Activated CD4-positive, alpha-beta memory T cell treated with anti-CD3 and anti-CD28 coated beads for 36 hours (primary cell): ENCODE measurements at regions not wholly inside any gene's neighbourhood (a gene's known extent, or its start where the extent isn't known, plus 50 kb on each side); places are given as distances from the start of the nearest gene placed in this dataset.

Source experiments
- CTCF ChIA-PET: fragments of 350-600 bp; sonication (Branson Sonifier 250); formaldehyde crosslinking; loops from one replicate; lab custom pipeline; 2021; ENCODE audit warnings: antibody characterized with exemption, inconsistent platforms; lab: Charles Lee
- POLR2A ChIA-PET: fragments of 350-600 bp; sonication (Branson Sonifier 250); formaldehyde crosslinking; loops from one replicate; lab custom pipeline; 2021; ENCODE audit warnings: antibody characterized with exemption; lab: Charles Lee
- DNase-seq: peaks from one replicate; pipeline ENCODE4 v3.0.0-alpha.2; 2020
- H3K27ac Mint-ChIP-seq: one replicate; pipeline ENCODE4 v1.8.0; 2021; ENCODE audit warnings: mixed read lengths
- H3K27me3 Mint-ChIP-seq: one replicate; pipeline ENCODE4 v1.8.0; 2021; ENCODE audit warnings: mixed read lengths
- H3K36me3 Mint-ChIP-seq: one replicate; pipeline ENCODE4 v1.8.0; 2021; ENCODE audit warnings: mixed read lengths
- H3K4me1 Mint-ChIP-seq: one replicate; pipeline ENCODE4 v1.8.0; 2021; ENCODE audit warnings: low read depth, mixed read lengths
- H3K4me3 Mint-ChIP-seq: one replicate; pipeline ENCODE4 v1.8.0; 2021; ENCODE audit warnings: mild to moderate bottlenecking, mixed read lengths
- H3K9me3 Mint-ChIP-seq: one replicate; pipeline ENCODE4 v1.8.0; 2021; ENCODE audit warnings: mixed read lengths
- intact Hi-C: fragments of 100-400 bp; cut with micrococcal nuclease; formaldehyde crosslinking; loops from one replicate; pipeline ENCODE4 v1.15.1; 2023

GRCh38 chr6:143591441-143591840, 79.9 kb upstream of the FUCA2 start:
- Mint-ChIP-seq H3K36me3 (no peaks in the 10 kb centered on the region), H3K27me3 (no peaks in the 10 kb centered on the region), H3K9me3 (no peaks in the 10 kb centered on the region), H3K4me1 (peaks cover 12% of the 10 kb centered on the region), H3K27ac (no peak overlapping the region), H3K4me3 (no peak overlapping the region)
- POLR2A ChIA-PET, result no interaction called here
- intact Hi-C loops, result no loop called here
- DNase-seq, result no peak
- CTCF ChIA-PET, result interaction anchor here (1.1 kb wide), 1 partner anchor 14 kb away, joined by 3 read pairs; no protein-coding TSS in a partner anchor

GRCh38 chr6:143589162-143589561, 77.6 kb upstream of the FUCA2 start:
- CTCF ChIA-PET, result no interaction called here
- POLR2A ChIA-PET, result no interaction called here
- no peak overlapping the region for H3K27ac Mint-ChIP-seq
- no peak for DNase-seq
- no peaks in the 10 kb centered on the region for H3K36me3 Mint-ChIP-seq
- H3K27me3 Mint-ChIP-seq, result no peaks in the 10 kb centered on the region
- intact Hi-C loops, result loop anchor here (5.0 kb wide), 1 partner anchor 33 kb away; no protein-coding TSS in a partner anchor
- peaks cover 3% of the 10 kb centered on the region for H3K4me1 Mint-ChIP-seq
- no peaks in the 10 kb centered on the region for H3K9me3 Mint-ChIP-seq
- no peak overlapping the region for H3K4me3 Mint-ChIP-seq

GRCh38 chr6:143586557-143586956, 75.0 kb upstream of the FUCA2 start:
- ChIA-PET POLR2A (interaction anchor here (0.6 kb wide), 1 partner anchor 604 kb away, joined by 3 read pairs; no protein-coding TSS in a partner anchor), CTCF (interaction anchor here (2.2 kb wide), 1 partner anchor 11 kb away, joined by 12 read pairs; no protein-coding TSS in a partner anchor)
- intact Hi-C loops, result loop anchor here (5.0 kb wide), 1 partner anchor 36 kb away; no protein-coding TSS in a partner anchor
- Mint-ChIP-seq H3K4me3 (no peak overlapping the region), H3K36me3 (no peaks in the 10 kb centered on the region), H3K9me3 (no peaks in the 10 kb centered on the region), H3K27me3 (no peaks in the 10 kb centered on the region), H3K27ac (no peak overlapping the region), H3K4me1 (peaks cover 5% of the 10 kb centered on the region)
- no peak for DNase-seq

- Mint-ChIP-seq H3K4me3 (no peak overlapping the region), H3K36me3 (no peaks in the 10 kb centered on the region), H3K27me3 (no peaks in the 10 kb centered on the region), H3K27ac (no peak overlapping the region), H3K9me3 (no peaks in the 10 kb centered on the region), H3K4me1 (peaks cover 10% of the 10 kb centered on the region)
- intact Hi-C loops, result loop anchor here (5.0 kb wide), 1 partner anchor 37 kb away; no protein-coding TSS in a partner anchor
- no peak for DNase-seq
- CTCF ChIA-PET, result interaction anchor here (2.2 kb wide), 1 partner anchor 10 kb away, joined by 12 read pairs; no protein-coding TSS in a partner anchor
- POLR2A ChIA-PET, result interaction anchor here (1.1 kb wide), 1 partner anchor 9 kb away, joined by 4 read pairs; no protein-coding TSS in a partner anchor
These were observed 74.2 kb upstream of the FUCA2 start for GRCh38 chr6:143585716-143586115.

- H3K36me3 Mint-ChIP-seq, result no peaks in the 10 kb centered on the region
- H3K27me3 Mint-ChIP-seq, result no peaks in the 10 kb centered on the region
- H3K27ac Mint-ChIP-seq, result no peak overlapping the region
- ChIA-PET CTCF (interaction anchor here (2.2 kb wide), 1 partner anchor 10 kb away, joined by 12 read pairs; no protein-coding TSS in a partner anchor), POLR2A (interaction anchor here (1.1 kb wide), 1 partner anchor 10 kb away, joined by 4 read pairs; no protein-coding TSS in a partner anchor)
- DNase-seq, result no peak
- peaks cover 10% of the 10 kb centered on the region for H3K4me1 Mint-ChIP-seq
- H3K4me3 Mint-ChIP-seq, result no peak overlapping the region
- intact Hi-C loops, result loop anchor here (5.0 kb wide), 1 partner anchor 37 kb away; no protein-coding TSS in a partner anchor
- no peaks in the 10 kb centered on the region for H3K9me3 Mint-ChIP-seq
These were observed 73.7 kb upstream of the FUCA2 start for GRCh38 chr6:143585241-143585640.

- ChIA-PET POLR2A (no interaction called here), CTCF (interaction anchor here (1.0 kb wide), 1 partner anchor 8 kb away, joined by 5 read pairs; no protein-coding TSS in a partner anchor)
- Mint-ChIP-seq H3K27me3 (no peaks in the 10 kb centered on the region), H3K27ac (no peak overlapping the region), H3K9me3 (no peaks in the 10 kb centered on the region), H3K36me3 (no peaks in the 10 kb centered on the region), H3K4me3 (no peak overlapping the region), H3K4me1 (peaks cover 12% of the 10 kb centered on the region)
- intact Hi-C loops, result no loop called here
- DNase-seq, result no peak
These were observed 72.2 kb upstream of the FUCA2 start for GRCh38 chr6:143583542-143584327.

GRCh38 chr6:143581835-143582480, 70.4 kb upstream of the FUCA2 start:
- no peak overlapping the region for H3K27ac Mint-ChIP-seq
- no peak for DNase-seq
- no peaks in the 10 kb centered on the region for H3K36me3 Mint-ChIP-seq
- H3K4me1 Mint-ChIP-seq, result peaks cover 12% of the 10 kb centered on the region
- H3K27me3 Mint-ChIP-seq, result no peaks in the 10 kb centered on the region
- CTCF ChIA-PET, result interaction anchor here (0.8 to 1.2 kb wide), 3 partner anchors 10 to 431 kb away, joined by 3 to 4 read pairs (median 4); no protein-coding TSS in a partner anchor
- H3K9me3 Mint-ChIP-seq, result no peaks in the 10 kb centered on the region
- H3K4me3 Mint-ChIP-seq, result no peak overlapping the region
- POLR2A ChIA-PET, result no interaction called here
- intact Hi-C loops, result no loop called here

GRCh38 chr6:143579703-143580102, 68.2 kb upstream of the FUCA2 start:
- Mint-ChIP-seq H3K36me3 (no peaks in the 10 kb centered on the region), H3K27me3 (no peaks in the 10 kb centered on the region), H3K27ac (no peak overlapping the region), H3K9me3 (no peaks in the 10 kb centered on the region), H3K4me3 (no peak overlapping the region), H3K4me1 (peaks cover 18% of the 10 kb centered on the region)
- CTCF ChIA-PET, result interaction anchor here (0.9 kb wide), 2 partner anchors 264 to 434 kb away, joined by 3 to 4 read pairs; no protein-coding TSS in a partner anchor
- intact Hi-C loops, result loop anchor here (10.0 kb wide), 1 partner anchor 635 kb away; no protein-coding TSS in a partner anchor
- no peak for DNase-seq
- POLR2A ChIA-PET, result interaction anchor here (1.0 kb wide), 1 partner anchor 177 kb away, joined by 4 read pairs; no protein-coding TSS in a partner anchor

GRCh38 chr6:143578054-143578453, 66.5 kb upstream of the FUCA2 start:
- intact Hi-C loops, result loop anchor here (10.0 kb wide), 1 partner anchor 637 kb away; no protein-coding TSS in a partner anchor
- POLR2A ChIA-PET, result interaction anchor here (0.7 kb wide), 1 partner anchor 22 kb away, joined by 3 read pairs; no protein-coding TSS in a partner anchor
- H3K36me3 Mint-ChIP-seq, result no peaks in the 10 kb centered on the region
- no peak overlapping the region for H3K27ac Mint-ChIP-seq
- no peaks in the 10 kb centered on the region for H3K9me3 Mint-ChIP-seq
- no peaks in the 10 kb centered on the region for H3K27me3 Mint-ChIP-seq
- CTCF ChIA-PET, result interaction anchor here (0.6 to 1.5 kb wide), 5 partner anchors 14 to 881 kb away, joined by 3 to 5 read pairs (median 4); no protein-coding TSS in a partner anchor
- no peak overlapping the region for H3K4me3 Mint-ChIP-seq
- no peak for DNase-seq
- peaks cover 18% of the 10 kb centered on the region for H3K4me1 Mint-ChIP-seq

- no peak for DNase-seq
- ChIA-PET CTCF (interaction anchor here (0.6 to 4.3 kb wide), 44 partner anchors 8 to 642 kb away, joined by 3 to 107 read pairs (median 4); partner anchors contain the start of genes FUCA2 and LTV1), POLR2A (interaction anchor here (1.1 to 1.3 kb wide), 2 partner anchors 267 to 437 kb away, joined by 3 to 4 read pairs; partner anchors contain the start of gene LTV1)
- intact Hi-C loops, result loop anchor here (1.0 to 10.0 kb wide), 4 partner anchors 267 to 639 kb away; partner anchors contain the start of gene LTV1
- H3K36me3 Mint-ChIP-seq, result no peaks in the 10 kb centered on the region
- H3K27ac Mint-ChIP-seq, result no peak overlapping the region
- no peak overlapping the region for H3K4me3 Mint-ChIP-seq
- no peaks in the 10 kb centered on the region for H3K27me3 Mint-ChIP-seq
- peaks cover 7% of the 10 kb centered on the region for H3K4me1 Mint-ChIP-seq
- no peaks in the 10 kb centered on the region for H3K9me3 Mint-ChIP-seq
These were observed 64.4 kb upstream of the FUCA2 start for GRCh38 chr6:143575901-143576426.

GRCh38 chr6:143575440-143575839, 63.9 kb upstream of the FUCA2 start:
- no peak overlapping the region for H3K27ac Mint-ChIP-seq
- peaks cover 10% of the 10 kb centered on the region for H3K4me1 Mint-ChIP-seq
- peak; percentile 56 for DNase-seq
- H3K27me3 Mint-ChIP-seq, result no peaks in the 10 kb centered on the region
- intact Hi-C loops, result loop anchor here (1.0 to 10.0 kb wide), 4 partner anchors 267 to 639 kb away; partner anchors contain the start of gene LTV1
- CTCF ChIA-PET, result interaction anchor here (0.6 to 4.3 kb wide), 50 partner anchors 8 to 643 kb away, joined by 3 to 107 read pairs (median 4); partner anchors contain the start of genes FUCA2 and LTV1
- no peaks in the 10 kb centered on the region for H3K36me3 Mint-ChIP-seq
- POLR2A ChIA-PET, result interaction anchor here (1.1 to 1.3 kb wide), 2 partner anchors 267 to 438 kb away, joined by 3 to 4 read pairs; partner anchors contain the start of gene LTV1
- no peaks in the 10 kb centered on the region for H3K9me3 Mint-ChIP-seq
- no peak overlapping the region for H3K4me3 Mint-ChIP-seq
